ENCODE measurements at regions not wholly inside any gene's neighbourhood (a gene's known extent, or its start where the extent isn't known, plus 50 kb on each side); places are given as distances from the start of the nearest gene placed in this dataset.

DNA sequence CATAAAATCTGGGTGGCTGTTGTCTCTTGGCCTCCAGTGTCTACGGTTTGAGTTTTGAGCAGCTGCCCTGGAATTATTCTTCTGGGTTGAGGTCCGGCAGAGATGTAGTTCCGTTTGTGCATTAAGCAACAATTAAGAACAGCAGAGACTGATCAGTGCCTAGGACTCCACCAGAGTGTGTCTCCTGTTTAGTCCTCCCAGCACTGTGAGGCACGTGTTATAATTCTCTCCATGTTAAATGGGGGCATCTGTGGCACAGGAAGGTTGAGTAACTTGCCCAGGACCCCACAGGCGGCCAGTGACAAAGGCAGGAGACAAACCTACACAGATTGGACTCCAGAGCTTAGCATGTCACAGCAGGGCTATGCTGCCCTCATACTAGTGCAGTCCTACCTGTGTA lies 225.1 kb downstream of the CBLN1 start:
- no peaks in the 10 kb centered on the region for H3K27me3 ChIP-seq
- no peak overlapping the region for H3K4me3 ChIP-seq
- H3K9me3 ChIP-seq: no peaks in the 10 kb centered on the region
- peaks cover 0 to 6% (median 0%) of the 10 kb centered on the region in 12 donors for H3K4me1 ChIP-seq
- no peak for DNase-seq
- no peaks in the 10 kb centered on the region for H3K36me3 ChIP-seq
- TF ChIP-seq POLR2A (IDR thresholded peaks at IDR 0.05) (no peak), CTCF (IDR thresholded peaks at IDR 0.05) (no peak)
- WGBS, 4 donors: 77 to 84% (median 80%) methylated on average over 5 of the region's 5 CpGs
- no peak for ATAC-seq
- no peak overlapping the region for H3K27ac ChIP-seq
- intact Hi-C loops (cut with DNase I): loop anchor here in 1 of 10 donors (5.0 kb wide), 1 partner anchor 44 kb away; no protein-coding TSS in a partner anchor

DNA sequence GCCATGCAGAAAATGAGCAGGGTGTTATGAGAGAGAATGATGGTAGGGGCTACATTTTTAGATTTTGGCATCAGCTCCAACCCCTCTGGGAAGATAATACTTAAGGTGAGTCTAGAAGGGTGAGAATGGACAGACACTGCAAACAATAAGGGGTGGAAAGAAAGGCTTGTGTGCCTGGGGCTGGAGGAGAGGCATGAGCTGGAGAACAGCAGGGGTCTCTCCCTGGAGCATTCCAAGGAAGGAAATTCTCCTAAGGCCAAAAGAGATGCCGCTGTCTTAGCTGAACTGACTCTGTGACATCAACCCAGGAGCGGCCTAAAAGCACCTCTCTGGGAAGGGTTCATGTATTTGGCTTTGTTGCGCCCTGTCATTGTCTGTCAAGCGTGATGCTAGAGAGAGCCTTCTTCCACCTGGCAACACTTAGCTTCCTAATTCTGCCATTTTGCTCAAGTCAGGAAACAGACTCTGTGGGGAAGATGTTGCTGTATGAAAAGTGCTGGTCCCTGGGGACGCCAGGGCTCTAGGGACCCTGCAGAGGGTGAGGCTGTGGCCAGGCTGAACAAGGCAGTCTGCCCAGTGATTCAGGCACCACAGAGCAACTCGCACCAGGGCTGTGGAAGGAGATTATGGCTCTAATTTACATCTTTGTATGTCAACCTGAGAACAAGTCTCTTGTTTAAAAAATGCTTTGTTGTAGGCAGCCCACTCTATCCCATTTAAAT lies 225.7 kb downstream of the CBLN1 start:
- H3K4me1 ChIP-seq: peaks cover 0 to 8% (median 0%) of the 10 kb centered on the region in 12 donors
- no peaks in the 10 kb centered on the region for H3K36me3 ChIP-seq
- intact Hi-C loops (cut with DNase I): loop anchor here in 1 of 10 donors (5.0 kb wide), 1 partner anchor 44 kb away; no protein-coding TSS in a partner anchor
- no peaks in the 10 kb centered on the region for H3K27me3 ChIP-seq
- 74 to 77% (median 75%) methylated on average over 6 of the region's 6 CpGs for WGBS, 4 donors
- no peak overlapping the region for H3K4me3 ChIP-seq
- no peaks in the 10 kb centered on the region for H3K9me3 ChIP-seq
- DNase-seq: no peak
- ATAC-seq: no peak
- H3K27ac ChIP-seq: no peak overlapping the region
- no peak for TF ChIP-seq POLR2A (IDR thresholded peaks at IDR 0.05)
- TF ChIP-seq CTCF (IDR thresholded peaks at IDR 0.05): no peak

DNA sequence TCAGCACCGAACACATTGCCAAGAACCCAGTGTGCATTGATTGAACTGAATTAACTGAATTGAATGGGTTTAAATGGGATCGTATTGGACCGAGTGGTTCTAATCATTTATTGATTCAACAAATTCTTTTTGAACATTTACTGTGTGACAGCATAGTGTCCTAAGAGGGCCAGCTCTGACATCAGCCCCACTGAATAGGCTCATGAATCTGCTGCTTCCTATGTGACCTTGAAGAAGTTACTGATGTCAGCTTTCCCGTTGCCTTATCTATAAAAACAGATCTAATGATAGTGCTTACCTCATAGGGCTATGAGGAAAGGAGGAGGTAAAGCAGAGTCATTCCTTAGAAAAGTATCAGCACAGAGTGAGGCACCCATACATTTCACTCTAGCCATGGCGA lies 226.3 kb downstream of the CBLN1 start:
- DNase-seq (no peak), ATAC-seq (no peak)
- Histone ChIP-seq H3K9me3 (no peaks in the 10 kb centered on the region), H3K27ac (no peak overlapping the region), H3K4me1 (peaks cover 0 to 14% (median 0%) of the 10 kb centered on the region in 12 donors), H3K4me3 (no peak overlapping the region), H3K27me3 (no peaks in the 10 kb centered on the region), H3K36me3 (no peaks in the 10 kb centered on the region)
- no peak for TF ChIP-seq POLR2A (IDR thresholded peaks at IDR 0.05)
- no peak for TF ChIP-seq CTCF (IDR thresholded peaks at IDR 0.05)
- intact Hi-C loops (cut with DNase I): loop anchor here in 1 of 10 donors (5.0 kb wide), 1 partner anchor 43 kb away; no protein-coding TSS in a partner anchor
- WGBS, 4 donors: 65 to 78% (median 75%) methylated on average over 5 of the region's 5 CpGs

DNA sequence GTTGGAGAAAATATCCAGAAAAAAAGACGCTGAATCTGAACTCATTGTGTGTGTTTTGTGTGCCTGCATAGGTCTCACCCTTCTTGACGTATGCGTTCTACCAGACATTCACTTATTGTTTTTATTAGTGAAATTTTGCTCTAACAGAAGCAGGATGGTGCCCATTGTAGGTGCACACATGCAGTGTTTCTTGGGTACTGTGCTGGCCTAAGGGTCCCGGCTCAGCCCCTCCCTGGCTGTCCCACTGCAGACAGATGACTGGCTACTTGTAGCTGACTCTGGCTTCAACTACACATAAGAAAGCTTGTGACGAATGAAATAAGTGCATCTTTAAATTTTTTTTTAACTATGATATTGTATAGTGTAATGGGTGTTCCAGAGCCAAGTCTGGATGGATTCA lies 227.0 kb downstream of the CBLN1 start:
- no peaks in the 10 kb centered on the region for H3K36me3 ChIP-seq
- no peak overlapping the region for H3K4me3 ChIP-seq
- ATAC-seq: no peak
- H3K4me1 ChIP-seq: peaks cover 0 to 14% (median 0%) of the 10 kb centered on the region in 12 donors
- no peak for DNase-seq
- H3K27ac ChIP-seq: no peak overlapping the region
- no peaks in the 10 kb centered on the region for H3K27me3 ChIP-seq
- no peaks in the 10 kb centered on the region for H3K9me3 ChIP-seq
- TF ChIP-seq POLR2A (IDR thresholded peaks at IDR 0.05) (no peak), CTCF (IDR thresholded peaks at IDR 0.05) (no peak)
- intact Hi-C loops (cut with DNase I): loop anchor here in 1 of 10 donors (5.0 kb wide), 1 partner anchor 42 kb away; no protein-coding TSS in a partner anchor
- 89 to 92% (median 91%) methylated on average over 5 of the region's 5 CpGs for WGBS, 4 donors
